Fibroblast of pulmonary artery (primary cell): ENCODE measurements at regions not wholly inside any gene's neighbourhood (a gene's known extent, or its start where the extent isn't known, plus 50 kb on each side); places are given as distances from the start of the nearest gene placed in this dataset.
"Not testable (repeated sequence)": the region's sequence is repeated elsewhere in the genome, so short reads cannot be mapped to it uniquely, and the experiment has no call there.

Experiments
- DNase-seq: peaks from one replicate; pipeline ENCODE4 v3.0.0-alpha.2; 2010; ENCODE audit warnings: low read depth
- H3K4me3 ChIP-seq: replicated peaks from 2 replicates; pipeline ENCODE4 v1.5.1; 2011; ENCODE audit warnings: low read depth, mild to moderate bottlenecking, control low read depth, low read length, moderate library complexity
- CTCF ChIP-seq: IDR thresholded peaks from 2 replicates; pipeline ENCODE4 v1.5.1; 2011; ENCODE audit warnings: mild to moderate bottlenecking, control low read depth, low read length, inconsistent platforms; ENCODE audit errors: missing control alignments

GRCh38 chr11:34789196-34789834 is 126.9 kb downstream of the APIP start:
- no peak overlapping the region for H3K4me3 ChIP-seq
- DNase-seq: no peak
- TF ChIP-seq CTCF: no peak

- no peak for DNase-seq
- TF ChIP-seq CTCF: no peak
- H3K4me3 ChIP-seq: no peak overlapping the region
Observed at GRCh38 chr11:34788642-34789041, 127.5 kb downstream of the APIP start.

DNA sequence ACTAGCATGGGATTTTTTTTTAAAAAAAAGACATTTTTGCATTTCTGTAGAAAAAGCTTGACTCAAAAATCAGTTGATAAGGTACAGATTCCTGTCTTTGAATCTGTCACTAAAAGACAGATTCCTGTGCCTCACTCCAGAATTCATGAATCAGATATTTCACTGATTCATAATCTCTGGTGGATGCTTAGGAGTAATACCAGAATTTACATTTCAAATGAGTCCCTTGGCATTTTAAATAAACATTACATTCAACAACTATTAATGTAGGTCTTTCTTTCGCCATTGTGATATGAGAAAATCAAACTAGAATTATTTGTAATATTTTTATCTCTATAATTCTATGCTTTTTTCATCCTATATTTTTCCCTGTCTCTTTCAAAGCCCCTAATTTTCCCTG is 128.3 kb downstream of the APIP start:
- DNase-seq: no peak
- H3K4me3 ChIP-seq: no peak overlapping the region
- no peak for TF ChIP-seq CTCF

DNA sequence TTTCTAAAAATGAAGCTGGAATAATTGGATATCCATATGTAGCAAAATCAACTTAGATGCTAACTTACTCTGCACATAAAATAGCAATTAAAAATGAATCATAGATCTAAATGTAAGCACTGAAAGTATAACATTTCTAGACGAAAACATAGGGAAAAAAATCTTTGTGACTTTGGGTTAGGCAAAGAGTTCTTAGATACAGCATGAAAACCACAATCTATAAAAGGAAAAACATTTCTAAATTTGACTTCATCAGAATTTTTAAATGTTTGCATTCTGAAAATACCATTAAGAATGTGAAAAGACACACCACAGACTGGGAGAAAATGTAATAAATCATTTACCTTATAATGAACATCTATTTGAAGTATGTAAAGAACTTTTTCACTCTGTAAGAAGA is 128.8 kb downstream of the APIP start:
- no peak for TF ChIP-seq CTCF
- no peak overlapping the region for H3K4me3 ChIP-seq
- DNase-seq: no peak

- TF ChIP-seq CTCF: no peak
- H3K4me3 ChIP-seq: no peak overlapping the region
- DNase-seq: no peak
Observed at GRCh38 chr11:34784318-34784841, 131.8 kb downstream of the APIP start.

GRCh38 chr11:34783816-34784317 is 132.3 kb downstream of the APIP start:
- H3K4me3 ChIP-seq: no peak overlapping the region
- no peak for TF ChIP-seq CTCF
- DNase-seq: no peak

DNA sequence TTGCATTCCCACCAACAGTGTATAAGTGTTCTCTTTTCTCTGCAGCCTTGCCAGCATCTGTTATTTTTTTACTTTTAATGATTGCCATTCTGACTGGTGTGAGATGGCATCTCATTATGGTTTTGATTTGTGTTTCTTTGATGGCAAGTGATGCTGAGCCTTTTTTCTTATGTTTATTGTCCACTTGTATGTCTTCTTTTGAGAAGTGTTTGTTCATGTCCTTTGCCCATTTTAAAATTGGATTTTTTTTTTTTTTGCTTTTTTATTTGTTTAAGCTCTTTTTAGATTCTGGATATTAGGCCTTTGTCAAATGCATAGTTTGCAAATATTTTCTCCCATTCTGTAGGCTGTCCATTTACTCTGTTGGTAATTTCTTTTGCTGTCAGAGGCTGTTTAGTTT is 134.4 kb downstream of the APIP start:
- not testable (repeated sequence) for DNase-seq, H3K4me3 ChIP-seq
